IMR-90 (cell line): ENCODE measurements at regions not wholly inside any gene's neighbourhood (a gene's known extent, or its start where the extent isn't known, plus 50 kb on each side); places are given as distances from the start of the nearest gene placed in this dataset.

Experiments used
- ATAC-seq: fragments of 200-7000 bp; cut with Tn5 transposase; 2 replicates; pipeline ENCODE4 v1.9.1; 2020; ENCODE audit warnings: low read depth, mild to moderate bottlenecking, moderate library complexity
- BruUV-seq: library from RNA; stranded (reverse); fragments of 400-500 nt; replicated peaks from 2 replicates; lab custom pipeline; 2021; lab: Mats Ljungman, UMichigan
- CTCF ChIA-PET: fragments of 300-600 bp; formaldehyde crosslinking; extraction: SDS; loops from one replicate; lab custom pipeline; 2021; ENCODE audit warnings: antibody characterized with exemption; lab: Yijun Ruan, JAX
- POLR2A ChIA-PET: fragments of 300-600 bp; sonication (Branson Sonifier 250); formaldehyde crosslinking; loops from one replicate; lab custom pipeline; 2022; ENCODE audit warnings: antibody characterized with exemption; ENCODE audit not compliant: unreplicated experiment; lab: Charles Lee
- DNase-seq: peaks from one replicate; pipeline ENCODE4 v3.0.0; 2013
- H2AFZ ChIP-seq: replicated peaks from 2 replicates; pipeline ENCODE3; 2013; ENCODE audit warnings: low read length, mild to moderate bottlenecking; ENCODE audit not compliant: poor library complexity
- H2AK5ac ChIP-seq: 2 replicates; pipeline ENCODE4 v1.6.1; 2013; ENCODE audit warnings: low read depth, low read length, inconsistent platforms
- H2AK9ac ChIP-seq: replicated peaks from 2 replicates; pipeline ENCODE3; 2013; ENCODE audit warnings: mild to moderate bottlenecking, low read depth, low read length, moderate library complexity; ENCODE audit not compliant: poor library complexity
- H2BK120ac ChIP-seq: 2 replicates; pipeline ENCODE4 v1.6.1; 2013; ENCODE audit warnings: low read depth, low read length, inconsistent platforms
- H2BK15ac ChIP-seq: 3 replicates; pipeline ENCODE4 v1.6.1; 2013; ENCODE audit warnings: low read depth, low read length, inconsistent platforms
- H2BK20ac ChIP-seq: 2 replicates; pipeline ENCODE4 v1.6.1; 2013; ENCODE audit warnings: low read depth, mild to moderate bottlenecking, inconsistent platforms, low read length, moderate library complexity
- H2BK5ac ChIP-seq: 2 replicates; pipeline ENCODE4 v1.6.1; 2013; ENCODE audit warnings: mild to moderate bottlenecking, low read depth, low read length, inconsistent platforms; ENCODE audit not compliant: poor library complexity, severe bottlenecking
- H3K14ac ChIP-seq: replicated peaks from 2 replicates; pipeline ENCODE4 v1.6.1; 2013; ENCODE audit warnings: low read depth, low read length, inconsistent platforms
- H3K18ac ChIP-seq: 2 replicates; pipeline ENCODE4 v1.6.1; 2013; ENCODE audit warnings: low read depth, low read length, control low read depth
- H3K23ac ChIP-seq: 2 replicates; pipeline ENCODE4 v1.6.1; 2013; ENCODE audit warnings: low read depth, low read length, inconsistent platforms
- H3K27ac ChIP-seq: 2 replicates; pipeline ENCODE4 v1.5.1; 2013; ENCODE audit warnings: mild to moderate bottlenecking, control low read depth, low read length; ENCODE audit not compliant: insufficient read depth
- H3K27me3 ChIP-seq: 2 replicates; pipeline ENCODE4 v1.6.1; 2013; ENCODE audit warnings: low read length; ENCODE audit not compliant: control insufficient read depth, insufficient read depth
- H3K36me3 ChIP-seq: 2 replicates; pipeline ENCODE4 v1.6.1; 2013; ENCODE audit warnings: low read length, mixed read lengths; ENCODE audit not compliant: control insufficient read depth, insufficient read depth
- H3K4ac ChIP-seq: 2 replicates; pipeline ENCODE4 v1.6.1; 2013; ENCODE audit warnings: low read depth, low read length, inconsistent platforms
- H3K4me1 ChIP-seq: 2 replicates; pipeline ENCODE4 v1.6.1; 2013; ENCODE audit warnings: low read length, mixed read lengths; ENCODE audit not compliant: control insufficient read depth, insufficient read depth
- H3K4me2 ChIP-seq: 2 replicates; pipeline ENCODE4 v1.6.1; 2013; ENCODE audit warnings: low read depth, mild to moderate bottlenecking, control low read depth, low read length, moderate library complexity
- H3K4me3 ChIP-seq: 2 replicates; pipeline ENCODE4 v1.5.1; 2013; ENCODE audit warnings: low read depth, mild to moderate bottlenecking, control low read depth, low read length, moderate library complexity; ENCODE audit not compliant: insufficient read depth
- H3K56ac ChIP-seq: 2 replicates; pipeline ENCODE4 v1.6.1; 2013; ENCODE audit warnings: low read length, inconsistent platforms; ENCODE audit not compliant: insufficient read depth; ENCODE audit errors: extremely low read depth
- H3K79me1 ChIP-seq, 2 experiments: 2 replicates each; pipeline ENCODE4 v1.6.1; 2013; ENCODE audit warnings: low read length in 2 of 2, inconsistent platforms in 1 of 2, low read depth in 1 of 2
- H3K9ac ChIP-seq: 2 replicates; pipeline ENCODE4 v1.6.1; 2013; ENCODE audit warnings: low read depth, low read length, control low read depth
- H3K9me1 ChIP-seq: 2 replicates; pipeline ENCODE4 v1.6.1; 2013; ENCODE audit warnings: low read length, inconsistent platforms; ENCODE audit not compliant: insufficient read depth
- H3K9me3 ChIP-seq: 2 replicates; pipeline ENCODE4 v1.6.1; 2013; ENCODE audit warnings: low read length; ENCODE audit not compliant: control insufficient read depth, insufficient read depth
- H4K20me1 ChIP-seq: 2 replicates; pipeline ENCODE4 v1.6.1; 2013; ENCODE audit warnings: low read length, inconsistent platforms; ENCODE audit not compliant: insufficient read depth
- H4K5ac ChIP-seq: 2 replicates; pipeline ENCODE4 v1.6.1; 2013; ENCODE audit warnings: mild to moderate bottlenecking, low read depth, low read length, control low read depth
- H4K8ac ChIP-seq, 2 experiments: 2 replicates each; pipeline ENCODE4 v1.6.1; 2013; ENCODE audit warnings: low read depth in 2 of 2, low read length in 2 of 2, control low read depth in 1 of 2, inconsistent platforms in 1 of 2
- H4K91ac ChIP-seq: 2 replicates; pipeline ENCODE4 v1.6.1; 2013; ENCODE audit warnings: low read depth, low read length, inconsistent platforms; ENCODE audit not compliant: insufficient read depth
- FOS ChIP-seq: fragments of 150-350 bp; IDR thresholded peaks from 2 replicates; pipeline ENCODE4 v1.6.1; 2016; ENCODE audit warnings: low read depth, low read length
- POLR2A ChIP-seq: IDR thresholded peaks from 2 replicates; pipeline ENCODE4 v1.6.1; 2012; ENCODE audit warnings: mild to moderate bottlenecking, low read depth, low read length
- RAD21 ChIP-seq: IDR thresholded peaks from 2 replicates; pipeline ENCODE4 v1.6.1; 2012; ENCODE audit warnings: low read length, improper control_type of control experiment
- WGBS, 2 experiments: methylation state at CpG; one replicate each; pipeline versions ENCODE4 v1.1.5 to v1.1.7; 2013; ENCODE audit warnings: missing lambda C conversion rate in 2 of 2; ENCODE audit not compliant: insufficient read length in 1 of 2; ENCODE audit errors: extremely low coverage in 2 of 2; 5-methylcytosine and 5-hydroxymethylcytosine counted together
- dilution Hi-C: fragments of 300-500 bp; cut with HindIII; formaldehyde crosslinking; loops from one replicate; pipeline ENCODE4 v1.14.3; 2018; ENCODE audit warnings: low sequenced_read_pairs; ENCODE audit not compliant: unreplicated experiment
- in situ Hi-C: fragments of 300-500 bp; cut with MboI; formaldehyde crosslinking; loops from 3 replicates; pipeline ENCODE4 v1.14.3; 2019; ENCODE audit warnings: low sequenced_read_pairs, inconsistent platforms, mixed read lengths
- intact Hi-C: fragments of 100-400 bp; cut with micrococcal nuclease; formaldehyde crosslinking; loops from 2 replicates; pipeline ENCODE4 v1.10.0; 2022

- WGBS, 2 experiments, result no CpG with 5 or more reads among the region's 11 CpGs
Observed at GRCh38 chr1:226476648-226477319, 68.9 kb upstream of the PARP1 start.

More at GRCh38 chr1:226476648-226477319, 68.9 kb upstream of the PARP1 start:
- intact Hi-C loops, result no loop called here
- Histone ChIP-seq H4K5ac (no peak overlapping the region), H2BK20ac (no peak overlapping the region), H2BK120ac (no peak overlapping the region), H3K4me2 (no peak overlapping the region), H3K9me1 (no peaks in the 10 kb centered on the region), H3K27ac (no peak overlapping the region), H3K56ac (no peak overlapping the region), H4K91ac (no peak overlapping the region), H3K4me3 (no peak overlapping the region), H2BK15ac (no peak overlapping the region), H2AK9ac (no peak overlapping the region), H2AK5ac (no peak overlapping the region), H4K20me1 (no peaks in the 10 kb centered on the region), H3K14ac (no peak overlapping the region), H3K9me3 (no peaks in the 10 kb centered on the region), H3K9ac (no peak overlapping the region), H3K79me1 (no peaks in the 10 kb centered on the region), H2AFZ (no peak overlapping the region), H3K4ac (no peak overlapping the region), H3K18ac (no peak overlapping the region), H3K27me3 (peaks cover 29% of the 10 kb centered on the region), H2BK5ac (no peak overlapping the region), H3K4me1 (peaks cover 3% of the 10 kb centered on the region; the same call in 1 of the 2 replicates), H4K8ac (no peak overlapping the region), H3K23ac (no peak overlapping the region), H3K36me3 (no peaks in the 10 kb centered on the region)
- CTCF ChIA-PET, result interaction anchor here (0.6 kb wide), 1 partner anchor 8 kb away, joined by 3 read pairs; no protein-coding TSS in a partner anchor
- TF ChIP-seq RAD21 (no peak), FOS (no peak), POLR2A (no peak)
- ATAC-seq (no peak), DNase-seq (peak; percentile 6)
- no TSS peak for BruUV-seq
- POLR2A ChIA-PET, result no interaction called here
- in situ Hi-C loops, result no loop called here
- dilution Hi-C loops, result no loop called here
